IMR-90 (cell line): ENCODE measurements at regions not wholly inside any gene's neighbourhood (a gene's known extent, or its start where the extent isn't known, plus 50 kb on each side); places are given as distances from the start of the nearest gene placed in this dataset.

ENCODE experiments used
- ATAC-seq: fragments of 200-7000 bp; cut with Tn5 transposase; 2 replicates; pipeline ENCODE4 v1.9.1; 2020; ENCODE audit warnings: low read depth, mild to moderate bottlenecking, moderate library complexity
- BruUV-seq: library from RNA; stranded (reverse); fragments of 400-500 nt; replicated peaks from 2 replicates; lab custom pipeline; 2021; lab: Mats Ljungman, UMichigan
- CTCF ChIA-PET: fragments of 300-600 bp; formaldehyde crosslinking; extraction: SDS; loops from one replicate; lab custom pipeline; 2021; ENCODE audit warnings: antibody characterized with exemption; lab: Yijun Ruan, JAX
- POLR2A ChIA-PET: fragments of 300-600 bp; sonication (Branson Sonifier 250); formaldehyde crosslinking; loops from one replicate; lab custom pipeline; 2022; ENCODE audit warnings: antibody characterized with exemption; ENCODE audit not compliant: unreplicated experiment; lab: Charles Lee
- DNase-seq: peaks from one replicate; pipeline ENCODE4 v3.0.0; 2013
- H2AFZ ChIP-seq: replicated peaks from 2 replicates; pipeline ENCODE3; 2013; ENCODE audit warnings: low read length, mild to moderate bottlenecking; ENCODE audit not compliant: poor library complexity
- H2AK5ac ChIP-seq: 2 replicates; pipeline ENCODE4 v1.6.1; 2013; ENCODE audit warnings: low read depth, low read length, inconsistent platforms
- H2AK9ac ChIP-seq: replicated peaks from 2 replicates; pipeline ENCODE3; 2013; ENCODE audit warnings: mild to moderate bottlenecking, low read depth, low read length, moderate library complexity; ENCODE audit not compliant: poor library complexity
- H2BK120ac ChIP-seq: 2 replicates; pipeline ENCODE4 v1.6.1; 2013; ENCODE audit warnings: low read depth, low read length, inconsistent platforms
- H2BK15ac ChIP-seq: 3 replicates; pipeline ENCODE4 v1.6.1; 2013; ENCODE audit warnings: low read depth, low read length, inconsistent platforms
- H2BK20ac ChIP-seq: 2 replicates; pipeline ENCODE4 v1.6.1; 2013; ENCODE audit warnings: low read depth, mild to moderate bottlenecking, inconsistent platforms, low read length, moderate library complexity
- H2BK5ac ChIP-seq: 2 replicates; pipeline ENCODE4 v1.6.1; 2013; ENCODE audit warnings: mild to moderate bottlenecking, low read depth, low read length, inconsistent platforms; ENCODE audit not compliant: poor library complexity, severe bottlenecking
- H3K14ac ChIP-seq: replicated peaks from 2 replicates; pipeline ENCODE4 v1.6.1; 2013; ENCODE audit warnings: low read depth, low read length, inconsistent platforms
- H3K18ac ChIP-seq: 2 replicates; pipeline ENCODE4 v1.6.1; 2013; ENCODE audit warnings: low read depth, low read length, control low read depth
- H3K23ac ChIP-seq: 2 replicates; pipeline ENCODE4 v1.6.1; 2013; ENCODE audit warnings: low read depth, low read length, inconsistent platforms
- H3K27ac ChIP-seq: 2 replicates; pipeline ENCODE4 v1.5.1; 2013; ENCODE audit warnings: mild to moderate bottlenecking, control low read depth, low read length; ENCODE audit not compliant: insufficient read depth
- H3K27me3 ChIP-seq: 2 replicates; pipeline ENCODE4 v1.6.1; 2013; ENCODE audit warnings: low read length; ENCODE audit not compliant: control insufficient read depth, insufficient read depth
- H3K36me3 ChIP-seq: 2 replicates; pipeline ENCODE4 v1.6.1; 2013; ENCODE audit warnings: low read length, mixed read lengths; ENCODE audit not compliant: control insufficient read depth, insufficient read depth
- H3K4ac ChIP-seq: 2 replicates; pipeline ENCODE4 v1.6.1; 2013; ENCODE audit warnings: low read depth, low read length, inconsistent platforms
- H3K4me1 ChIP-seq: 2 replicates; pipeline ENCODE4 v1.6.1; 2013; ENCODE audit warnings: low read length, mixed read lengths; ENCODE audit not compliant: control insufficient read depth, insufficient read depth
- H3K4me2 ChIP-seq: 2 replicates; pipeline ENCODE4 v1.6.1; 2013; ENCODE audit warnings: low read depth, mild to moderate bottlenecking, control low read depth, low read length, moderate library complexity
- H3K4me3 ChIP-seq: 2 replicates; pipeline ENCODE4 v1.5.1; 2013; ENCODE audit warnings: low read depth, mild to moderate bottlenecking, control low read depth, low read length, moderate library complexity; ENCODE audit not compliant: insufficient read depth
- H3K56ac ChIP-seq: 2 replicates; pipeline ENCODE4 v1.6.1; 2013; ENCODE audit warnings: low read length, inconsistent platforms; ENCODE audit not compliant: insufficient read depth; ENCODE audit errors: extremely low read depth
- H3K79me1 ChIP-seq, 2 experiments: 2 replicates each; pipeline ENCODE4 v1.6.1; 2013; ENCODE audit warnings: low read length in 2 of 2, inconsistent platforms in 1 of 2, low read depth in 1 of 2
- H3K9ac ChIP-seq: 2 replicates; pipeline ENCODE4 v1.6.1; 2013; ENCODE audit warnings: low read depth, low read length, control low read depth
- H3K9me1 ChIP-seq: 2 replicates; pipeline ENCODE4 v1.6.1; 2013; ENCODE audit warnings: low read length, inconsistent platforms; ENCODE audit not compliant: insufficient read depth
- H3K9me3 ChIP-seq: 2 replicates; pipeline ENCODE4 v1.6.1; 2013; ENCODE audit warnings: low read length; ENCODE audit not compliant: control insufficient read depth, insufficient read depth
- H4K20me1 ChIP-seq: 2 replicates; pipeline ENCODE4 v1.6.1; 2013; ENCODE audit warnings: low read length, inconsistent platforms; ENCODE audit not compliant: insufficient read depth
- H4K5ac ChIP-seq: 2 replicates; pipeline ENCODE4 v1.6.1; 2013; ENCODE audit warnings: mild to moderate bottlenecking, low read depth, low read length, control low read depth
- H4K8ac ChIP-seq, 2 experiments: 2 replicates each; pipeline ENCODE4 v1.6.1; 2013; ENCODE audit warnings: low read depth in 2 of 2, low read length in 2 of 2, control low read depth in 1 of 2, inconsistent platforms in 1 of 2
- H4K91ac ChIP-seq: 2 replicates; pipeline ENCODE4 v1.6.1; 2013; ENCODE audit warnings: low read depth, low read length, inconsistent platforms; ENCODE audit not compliant: insufficient read depth
- POLR2A ChIP-seq: IDR thresholded peaks from 2 replicates; pipeline ENCODE4 v1.6.1; 2012; ENCODE audit warnings: mild to moderate bottlenecking, low read depth, low read length
- WGBS, 2 experiments: methylation state at CpG; one replicate each; pipeline versions ENCODE4 v1.1.5 to v1.1.7; 2013; ENCODE audit warnings: missing lambda C conversion rate in 2 of 2; ENCODE audit not compliant: insufficient read length in 1 of 2; ENCODE audit errors: extremely low coverage in 2 of 2; 5-methylcytosine and 5-hydroxymethylcytosine counted together
- dilution Hi-C: fragments of 300-500 bp; cut with HindIII; formaldehyde crosslinking; loops from one replicate; pipeline ENCODE4 v1.14.3; 2018; ENCODE audit warnings: low sequenced_read_pairs; ENCODE audit not compliant: unreplicated experiment
- in situ Hi-C: fragments of 300-500 bp; cut with MboI; formaldehyde crosslinking; loops from 3 replicates; pipeline ENCODE4 v1.14.3; 2019; ENCODE audit warnings: low sequenced_read_pairs, inconsistent platforms, mixed read lengths
- intact Hi-C: fragments of 100-400 bp; cut with micrococcal nuclease; formaldehyde crosslinking; loops from 2 replicates; pipeline ENCODE4 v1.10.0; 2022

GRCh38 chr4:86530183-86530582 is 63.9 kb upstream of the PTPN13 start:
- POLR2A ChIA-PET: no interaction called here
- WGBS, 2 experiments: no CpG with 5 or more reads among the region's 1 CpG
- H4K20me1 ChIP-seq: no peaks in the 10 kb centered on the region

More at GRCh38 chr4:86530183-86530582, 63.9 kb upstream of the PTPN13 start:
- Histone ChIP-seq H2BK15ac (no peak overlapping the region), H3K27me3 (no peaks in the 10 kb centered on the region), H2BK20ac (no peak overlapping the region), H3K36me3 (no peaks in the 10 kb centered on the region), H2AK9ac (no peak overlapping the region), H4K8ac (no peak overlapping the region), H3K9ac (no peak overlapping the region), H3K4me3 (no peak overlapping the region), H4K91ac (no peak overlapping the region), H3K9me3 (no peaks in the 10 kb centered on the region), H2BK5ac (no peak overlapping the region), H3K18ac (no peak overlapping the region), H4K5ac (no peak overlapping the region), H3K79me1 (no peaks in the 10 kb centered on the region), H3K4me2 (no peak overlapping the region), H2BK120ac (no peak overlapping the region), H3K14ac (no peak overlapping the region), H2AFZ (no peak overlapping the region), H3K9me1 (no peaks in the 10 kb centered on the region; the same call in 1 of the 2 replicates), H3K4ac (no peak overlapping the region), H3K27ac (no peak overlapping the region), H3K23ac (no peak overlapping the region), H3K56ac (no peak overlapping the region), H2AK5ac (no peak overlapping the region), H3K4me1 (no peaks in the 10 kb centered on the region)
- DNase-seq (no peak), ATAC-seq (no peak)
- BruUV-seq: no TSS peak
- intact Hi-C loops (no loop called here), dilution Hi-C loops (no loop called here), in situ Hi-C loops (no loop called here)
- CTCF ChIA-PET: no interaction called here
- TF ChIP-seq POLR2A: no peak
